ENCODE measurements at regions not wholly inside any gene's neighbourhood (a gene's known extent, or its start where the extent isn't known, plus 50 kb on each side); places are given as distances from the start of the nearest gene placed in this dataset.

DNA sequence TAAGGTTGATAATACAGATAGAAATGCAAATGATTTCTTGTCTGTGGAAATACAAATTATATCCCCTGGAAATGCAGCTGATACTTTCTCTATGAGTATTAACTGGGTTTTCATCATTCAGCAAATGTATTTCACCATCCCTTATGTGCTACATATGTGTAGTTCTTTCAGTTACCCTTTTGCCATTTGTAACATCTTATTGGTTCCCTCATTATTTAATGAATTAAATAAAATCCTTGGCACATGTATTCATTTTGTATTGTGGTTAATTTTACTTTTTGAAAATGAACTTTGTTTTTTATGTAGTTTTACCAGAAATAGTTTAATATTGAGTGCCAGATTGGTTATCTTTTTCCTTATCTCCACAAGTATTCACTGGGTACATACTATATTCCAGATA lies 89.9 kb upstream of the DEPDC1 start:
- TF ChIP-seq GATA2 (IDR thresholded peaks at IDR 0.05; ENCODE audit: low read depth, low read length): no peak
- no peak for TF ChIP-seq GATA3 (IDR thresholded peaks at IDR 0.05; ENCODE audit: low read depth, low read length)
